Neural cell (in vitro differentiated cells): ENCODE measurements at regions not wholly inside any gene's neighbourhood (a gene's known extent, or its start where the extent isn't known, plus 50 kb on each side); places are given as distances from the start of the nearest gene placed in this dataset.

Experiments used
- EZH2 ChIP-seq: fragments of 200-600, 300-800 bp; shearing (Covaris generic), sonication (generic); IDR thresholded peaks from 2 replicates; pipeline ENCODE4 v1.6.1; 2014; ENCODE audit warnings: antibody characterized with exemption, low read length, borderline replicate concordance, mild to moderate bottlenecking; ENCODE audit not compliant: insufficient read depth, poor library complexity, severe bottlenecking
- SMC3 ChIP-seq: fragments of 450-650 bp; conservative IDR thresholded peaks from 2 replicates; pipeline ENCODE4 v1.6.1; 2014; ENCODE audit warnings: antibody characterized with exemption, mild to moderate bottlenecking, moderate library complexity; ENCODE audit not compliant: poor library complexity

DNA sequence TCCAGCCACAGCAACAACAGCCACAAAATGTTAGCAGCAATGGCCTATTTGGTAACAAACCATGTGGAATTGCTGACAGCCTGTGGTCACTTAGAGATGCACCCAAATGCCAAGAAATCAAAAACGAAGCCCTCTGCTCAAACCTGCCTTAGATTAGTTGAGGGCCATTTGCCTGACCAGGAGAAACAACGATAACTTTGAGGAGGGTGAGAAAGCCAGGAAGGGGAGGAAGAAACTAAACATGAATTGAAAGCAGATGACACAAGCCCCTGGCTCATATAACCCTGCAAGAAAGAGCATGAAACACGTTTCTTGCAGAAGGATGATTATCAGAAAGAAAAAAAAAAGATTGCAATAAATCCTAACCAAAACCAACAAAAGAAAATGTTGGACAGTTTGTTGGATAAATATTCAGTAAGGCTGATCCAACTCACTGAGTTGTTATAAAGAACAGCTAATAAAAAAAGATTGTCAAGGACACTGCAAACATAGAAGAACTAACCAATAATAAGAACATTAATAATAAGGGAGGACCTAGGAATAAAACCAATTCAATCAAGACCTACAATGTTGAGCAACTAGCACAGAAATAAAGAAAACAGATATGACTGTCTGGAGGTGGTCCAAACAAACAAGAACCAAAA lies 140.5 kb upstream of the SLC30A5 start:
- no peak for TF ChIP-seq SMC3
- no peak for TF ChIP-seq EZH2
